Loucy (cell line): ENCODE measurements at regions not wholly inside any gene's neighbourhood (a gene's known extent, or its start where the extent isn't known, plus 50 kb on each side); places are given as distances from the start of the nearest gene placed in this dataset.

Source experiments
- H2AFZ ChIP-seq: fragments of 200-600 bp; sonication (generic); 2 replicates; pipeline ENCODE4 v1.6.0; 2016; ENCODE audit warnings: antibody characterized with exemption, mild to moderate bottlenecking, low read length, moderate library complexity
- H3F3A ChIP-seq: fragments of 200-600 bp; 2 replicates; pipeline ENCODE4 v1.6.0; 2016; ENCODE audit warnings: antibody characterized with exemption, low read depth, mild to moderate bottlenecking
- H3K27me3 ChIP-seq: fragments of 200-600 bp; sonication (generic); 2 replicates; pipeline ENCODE4 v1.6.1; 2014; ENCODE audit warnings: low read length, mild to moderate bottlenecking; ENCODE audit not compliant: insufficient read depth, poor library complexity, severe bottlenecking
- H3K36me3 ChIP-seq: fragments of 200-600 bp; sonication (generic); 2 replicates; pipeline ENCODE4 v1.6.1; 2016; ENCODE audit warnings: low read length; ENCODE audit not compliant: insufficient read depth
- H3K4me1 ChIP-seq: fragments of 200-600 bp; sonication (generic); 2 replicates; pipeline ENCODE4 v1.5.1; 2014; ENCODE audit warnings: low read length, mild to moderate bottlenecking; ENCODE audit not compliant: insufficient read depth, poor library complexity, severe bottlenecking
- H3K4me2 ChIP-seq: fragments of 200-600 bp; sonication (generic); 2 replicates; pipeline ENCODE4 v1.6.0; 2014; ENCODE audit warnings: antibody characterized with exemption, low read length, low read depth, mild to moderate bottlenecking; ENCODE audit not compliant: poor library complexity, severe bottlenecking
- H3K4me3 ChIP-seq: fragments of 200-600 bp; sonication (generic); 2 replicates; pipeline ENCODE4 v1.5.1; 2014; ENCODE audit warnings: low read length, mild to moderate bottlenecking, mixed read lengths; ENCODE audit not compliant: poor library complexity, severe bottlenecking
- H3K79me2 ChIP-seq: fragments of 200-600 bp; sonication (generic); 2 replicates; pipeline ENCODE4 v1.6.1; 2014; ENCODE audit warnings: low read length; ENCODE audit not compliant: insufficient read depth
- H3K9ac ChIP-seq: fragments of 200-600 bp; sonication (generic); 2 replicates; pipeline ENCODE4 v1.6.0; 2014; ENCODE audit warnings: mild to moderate bottlenecking, low read depth, low read length, moderate library complexity; ENCODE audit not compliant: poor library complexity, severe bottlenecking
- H3K9me2 ChIP-seq: fragments of 200-600 bp; sonication (generic); replicated peaks from 2 replicates; pipeline ENCODE4 v1.6.1; 2016; ENCODE audit warnings: low read depth, low read length, mixed read lengths
- H3K9me3 ChIP-seq: fragments of 200-600 bp; sonication (generic); 2 replicates; pipeline ENCODE4 v1.6.1; 2014; ENCODE audit warnings: mild to moderate bottlenecking, antibody characterized with exemption, low read length, low read depth; ENCODE audit not compliant: insufficient read depth
- H4K20me1 ChIP-seq: fragments of 200-600 bp; sonication (generic); 2 replicates; pipeline ENCODE4 v1.6.0; 2014; ENCODE audit warnings: antibody characterized with exemption, low read length, mild to moderate bottlenecking; ENCODE audit not compliant: insufficient read depth, poor library complexity, severe bottlenecking
- EZH2phosphoT487 ChIP-seq: fragments of 200-600 bp; IDR thresholded peaks from 2 replicates; pipeline ENCODE4 v1.6.1; 2018; ENCODE audit warnings: antibody characterized with exemption, mild to moderate bottlenecking, moderate library complexity, borderline replicate concordance
- TF ChIP-seq, protein P1 (sequence below): fragments of 200-600 bp; sonication (generic); conservative IDR thresholded peaks from 2 replicates; pipeline ENCODE4 v1.5.1; 2014; ENCODE audit warnings: mild to moderate bottlenecking, antibody characterized with exemption, low read length

GRCh38 chr2:223220658-223220925 is 168.6 kb downstream of the KCNE4 start:
- Histone ChIP-seq H2AFZ (no peak overlapping the region), H3K79me2 (no peaks in the 10 kb centered on the region), H3K9me3 (no peaks in the 10 kb centered on the region), H3K9ac (no peak overlapping the region), H3F3A (no peaks in the 10 kb centered on the region), H3K36me3 (no peaks in the 10 kb centered on the region), H4K20me1 (no peaks in the 10 kb centered on the region), H3K4me3 (no peak overlapping the region), H3K27me3 (no peaks in the 10 kb centered on the region), H3K9me2 (no peaks in the 10 kb centered on the region), H3K4me1 (peaks cover 4% of the 10 kb centered on the region), H3K4me2 (no peak overlapping the region)
- no peak for TF ChIP-seq EZH2phosphoT487
- TF ChIP-seq, protein P1, sequence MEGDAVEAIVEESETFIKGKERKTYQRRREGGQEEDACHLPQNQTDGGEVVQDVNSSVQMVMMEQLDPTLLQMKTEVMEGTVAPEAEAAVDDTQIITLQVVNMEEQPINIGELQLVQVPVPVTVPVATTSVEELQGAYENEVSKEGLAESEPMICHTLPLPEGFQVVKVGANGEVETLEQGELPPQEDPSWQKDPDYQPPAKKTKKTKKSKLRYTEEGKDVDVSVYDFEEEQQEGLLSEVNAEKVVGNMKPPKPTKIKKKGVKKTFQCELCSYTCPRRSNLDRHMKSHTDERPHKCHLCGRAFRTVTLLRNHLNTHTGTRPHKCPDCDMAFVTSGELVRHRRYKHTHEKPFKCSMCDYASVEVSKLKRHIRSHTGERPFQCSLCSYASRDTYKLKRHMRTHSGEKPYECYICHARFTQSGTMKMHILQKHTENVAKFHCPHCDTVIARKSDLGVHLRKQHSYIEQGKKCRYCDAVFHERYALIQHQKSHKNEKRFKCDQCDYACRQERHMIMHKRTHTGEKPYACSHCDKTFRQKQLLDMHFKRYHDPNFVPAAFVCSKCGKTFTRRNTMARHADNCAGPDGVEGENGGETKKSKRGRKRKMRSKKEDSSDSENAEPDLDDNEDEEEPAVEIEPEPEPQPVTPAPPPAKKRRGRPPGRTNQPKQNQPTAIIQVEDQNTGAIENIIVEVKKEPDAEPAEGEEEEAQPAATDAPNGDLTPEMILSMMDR: no peak

GRCh38 chr2:223221139-223221835 is 169.3 kb downstream of the KCNE4 start:
- H3K36me3 ChIP-seq: no peaks in the 10 kb centered on the region
- H3K9me3 ChIP-seq: no peaks in the 10 kb centered on the region
- no peak overlapping the region for H2AFZ ChIP-seq
- no peaks in the 10 kb centered on the region for H4K20me1 ChIP-seq
- H3K27me3 ChIP-seq: no peaks in the 10 kb centered on the region
- peaks cover 11% of the 10 kb centered on the region for H3K4me1 ChIP-seq
- no peaks in the 10 kb centered on the region for H3F3A ChIP-seq
- H3K4me3 ChIP-seq: no peak overlapping the region
- H3K79me2 ChIP-seq: no peaks in the 10 kb centered on the region
- no peaks in the 10 kb centered on the region for H3K9me2 ChIP-seq
- no peak overlapping the region for H3K9ac ChIP-seq
- TF ChIP-seq EZH2phosphoT487: no peak
- TF ChIP-seq, protein P1: no peak
- H3K4me2 ChIP-seq: no peak overlapping the region

GRCh38 chr2:223222397-223222796 is 170.4 kb downstream of the KCNE4 start:
- Histone ChIP-seq H3K79me2 (no peaks in the 10 kb centered on the region), H3K4me1 (peaks cover 15% of the 10 kb centered on the region), H3K27me3 (no peaks in the 10 kb centered on the region), H3K36me3 (no peaks in the 10 kb centered on the region), H3F3A (no peaks in the 10 kb centered on the region), H2AFZ (no peak overlapping the region), H3K9ac (no peak overlapping the region), H3K9me2 (no peaks in the 10 kb centered on the region), H3K4me2 (no peak overlapping the region), H3K9me3 (no peaks in the 10 kb centered on the region), H4K20me1 (no peaks in the 10 kb centered on the region), H3K4me3 (no peak overlapping the region)
- no peak for TF ChIP-seq EZH2phosphoT487
- TF ChIP-seq, protein P1: no peak
